ENCODE measurements at regions not wholly inside any gene's neighbourhood (a gene's known extent, or its start where the extent isn't known, plus 50 kb on each side); places are given as distances from the start of the nearest gene placed in this dataset.
A peak's percentile ranks its signal among the peaks of the same experiment; 100 is the strongest.

- H3K27ac ChIP-seq (ENCODE audit: extremely low read depth, low read depth, low read length): no peak overlapping the region
- no peak overlapping the region for H3K4me2 ChIP-seq (ENCODE audit: insufficient read depth, low read length)
- POLR2A ChIA-PET: interaction anchor here (0.6 to 0.8 kb wide), 2 partner anchors 15 to 53 kb away, joined by 3 to 4 read pairs; no protein-coding TSS in a partner anchor
- TF ChIP-seq CTCF (IDR thresholded peaks at IDR 0.05 in 2 of 3, conservative IDR thresholded peaks at IDR 0.05 in 1 of 3; ENCODE audit: insufficient read depth in 2 of 3, low read depth in 1 of 3, low read length in 3 of 3) (peak; percentile 43 to 47 (median 47); a peak in 5 of 6 replicates), RBM34 (IDR thresholded peaks at IDR 0.05; ENCODE audit: borderline replicate concordance, insufficient read depth, low read length) (no peak), NR2C1 (IDR thresholded peaks at IDR 0.05) (no peak), NR2C1 (tag; IDR thresholded peaks at IDR 0.05) (no peak), ATF7 (IDR thresholded peaks at IDR 0.05) (no peak), TCF7 (IDR thresholded peaks at IDR 0.05; ENCODE audit: borderline replicate concordance) (no peak)
- H3K9ac ChIP-seq (ENCODE audit: insufficient read depth in 1 of 2, low read depth in 2 of 2, low read length in 2 of 2): no peak overlapping the region
- no peaks in the 10 kb centered on the region for H3K9me3 ChIP-seq (replicated peaks; ENCODE audit: control insufficient read depth, insufficient read depth, low read depth, low read length)
- no peak for FAIRE-seq
- peak; percentile 83 for ATAC-seq
- no peaks in the 10 kb centered on the region for H3K36me3 ChIP-seq (ENCODE audit: control insufficient read depth, insufficient read depth, low read length)
- intact Hi-C loops (cut with micrococcal nuclease) (no loop called here), in situ Hi-C loops (cut with MboI) (no loop called here)
- H3K4me1 ChIP-seq (replicated peaks in 1 of 2; ENCODE audit: control insufficient read depth in 2 of 2, insufficient read depth in 2 of 2, low read length in 2 of 2): peaks cover 0 to 7% of the 10 kb centered on the region in 2 experiments; a peak in 1 of 5 replicates
- no peaks in the 10 kb centered on the region for H3K79me2 ChIP-seq (ENCODE audit: control insufficient read depth, insufficient read depth, low read length)
- no TSS peak for BruUV-seq (replicated peaks)
- no peaks in the 10 kb centered on the region; the same call in 1 of the 2 replicates for H4K20me1 ChIP-seq (replicated peaks; ENCODE audit: control insufficient read depth, insufficient read depth, low read length)
- peak in 2 of 4 experiments; percentile 6 to 30 for DNase-seq (ENCODE audit: extremely low read depth in 1 of 4, low spot score in 3 of 4)
- H3K4me3 ChIP-seq: no peak overlapping the region
- H3K9me1 ChIP-seq (ENCODE audit: control insufficient read depth, insufficient read depth, low read length): no peaks in the 10 kb centered on the region
- H2AFZ ChIP-seq (ENCODE audit: low read depth, low read length): no peak overlapping the region
- WGBS (ENCODE audit: insufficient coverage, low coverage, missing lambda C conversion rate): 0% methylated on average over 5 of the region's 5 CpGs
- CTCF ChIA-PET (ENCODE audit: low intra/inter-chr PET ratio): no interaction called here
- H3K27me3 ChIP-seq (ENCODE audit: control insufficient read depth in 2 of 2, insufficient read depth in 2 of 2, low read length in 2 of 2): peaks cover 4 to 71% of the 10 kb centered on the region in 2 experiments; a peak in 3 of 5 replicates
Observed at GRCh38 chr15:70355275-70355795, 257.6 kb upstream of the TLE3 start.
